ENCODE measurements at regions not wholly inside any gene's neighbourhood (a gene's known extent, or its start where the extent isn't known, plus 50 kb on each side); places are given as distances from the start of the nearest gene placed in this dataset.

DNA sequence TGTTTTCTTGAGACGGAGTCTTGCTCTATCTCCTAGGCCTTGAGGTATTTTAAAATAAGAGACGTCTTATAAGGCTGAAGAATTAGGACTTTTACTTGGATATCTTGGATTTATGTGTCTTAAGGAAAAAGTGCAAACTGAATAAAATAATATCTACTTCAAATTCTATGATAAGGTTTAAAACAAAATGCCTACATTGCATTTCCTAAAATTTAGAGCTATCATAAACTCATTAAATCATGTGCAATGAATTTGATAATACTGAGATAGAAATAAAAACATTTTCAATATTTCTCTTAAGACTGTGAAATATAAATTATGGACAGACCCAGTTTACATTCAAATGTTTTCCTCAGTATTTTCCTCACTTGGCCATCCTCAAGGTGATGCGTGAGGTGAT is 729.5 kb upstream of the LMO3 start:
- Histone ChIP-seq H3K27ac (no peak overlapping the region), H3K36me3 (no peaks in the 10 kb centered on the region), H3K4me3 (no peak overlapping the region), H3K4me1 (no peaks in the 10 kb centered on the region), H3K27me3 (no peaks in the 10 kb centered on the region), H3K9me3 (no peaks in the 10 kb centered on the region)
- no peak for DNase-seq
- intact Hi-C loops (cut with DNase I; ENCODE audit: low total_unique reads), result no loop called here
- TF ChIP-seq CTCF (IDR thresholded peaks at IDR 0.05), result no peak

DNA sequence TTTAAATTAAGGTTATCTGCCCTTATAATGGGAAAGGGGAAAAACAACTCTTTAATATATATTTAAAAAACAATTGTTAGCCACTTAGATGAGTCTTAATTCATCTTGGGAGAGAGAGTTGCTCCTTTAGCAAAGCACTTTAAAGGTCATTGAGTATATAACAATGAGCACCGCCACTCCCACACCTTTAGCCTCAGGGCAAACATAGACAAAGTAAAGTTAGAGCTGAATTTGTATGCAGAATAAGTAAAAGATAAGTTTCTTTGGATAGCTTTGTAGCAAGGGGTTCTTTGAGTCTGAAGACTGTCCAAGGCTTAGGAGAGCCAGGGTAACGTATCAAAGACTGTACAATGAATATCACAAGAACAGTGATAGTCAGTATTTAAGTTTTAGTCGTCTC is 728.8 kb upstream of the LMO3 start:
- no peak for TF ChIP-seq POLR2A (IDR thresholded peaks at IDR 0.05)
- no peak for TF ChIP-seq CTCF (IDR thresholded peaks at IDR 0.05)
- no peaks in the 10 kb centered on the region for H3K4me1 ChIP-seq
- H3K27ac ChIP-seq, result no peak overlapping the region
- H3K4me3 ChIP-seq, result no peak overlapping the region
- no peaks in the 10 kb centered on the region for H3K9me3 ChIP-seq
- no peak for DNase-seq
- no peaks in the 10 kb centered on the region for H3K36me3 ChIP-seq
- intact Hi-C loops (cut with DNase I; ENCODE audit: low total_unique reads), result no loop called here
- no peaks in the 10 kb centered on the region for H3K27me3 ChIP-seq

- no peak overlapping the region for H3K4me3 ChIP-seq
- TF ChIP-seq CTCF (IDR thresholded peaks at IDR 0.05), result no peak
- no peak for TF ChIP-seq POLR2A (IDR thresholded peaks at IDR 0.05)
- intact Hi-C loops (cut with DNase I; ENCODE audit: low total_unique reads), result no loop called here
- DNase-seq, result no peak
- no peaks in the 10 kb centered on the region for H3K9me3 ChIP-seq
- H3K27me3 ChIP-seq, result no peaks in the 10 kb centered on the region
- no peaks in the 10 kb centered on the region for H3K4me1 ChIP-seq
- H3K36me3 ChIP-seq, result no peaks in the 10 kb centered on the region
- H3K27ac ChIP-seq, result no peak overlapping the region
Measured at GRCh38 chr12:17333287-17333686, 727.3 kb upstream of the LMO3 start.

GRCh38 chr12:17326649-17327048 is 720.7 kb upstream of the LMO3 start:
- DNase-seq, result no peak
- Histone ChIP-seq H3K9me3 (no peaks in the 10 kb centered on the region), H3K27me3 (no peaks in the 10 kb centered on the region), H3K4me3 (no peak overlapping the region), H3K27ac (no peak overlapping the region), H3K36me3 (no peaks in the 10 kb centered on the region), H3K4me1 (no peaks in the 10 kb centered on the region)
- intact Hi-C loops (cut with DNase I; ENCODE audit: low total_unique reads), result no loop called here
- TF ChIP-seq CTCF (IDR thresholded peaks at IDR 0.05), result no peak
- no peak for TF ChIP-seq POLR2A (IDR thresholded peaks at IDR 0.05)

GRCh38 chr12:17322090-17322489 is 716.1 kb upstream of the LMO3 start:
- Histone ChIP-seq H3K9me3 (no peaks in the 10 kb centered on the region), H3K27me3 (no peaks in the 10 kb centered on the region), H3K4me3 (no peak overlapping the region), H3K27ac (no peak overlapping the region), H3K4me1 (no peaks in the 10 kb centered on the region), H3K36me3 (no peaks in the 10 kb centered on the region)
- intact Hi-C loops (cut with DNase I; ENCODE audit: low total_unique reads), result no loop called here
- DNase-seq, result no peak
- TF ChIP-seq POLR2A (IDR thresholded peaks at IDR 0.05) (no peak), CTCF (IDR thresholded peaks at IDR 0.05) (no peak)

Data from uterus (tissue), 3 donors.